SK-N-SH (cell line): ENCODE measurements at regions not wholly inside any gene's neighbourhood (a gene's known extent, or its start where the extent isn't known, plus 50 kb on each side); places are given as distances from the start of the nearest gene placed in this dataset.

ENCODE experiments used
- MEF2A ChIP-seq: IDR thresholded peaks from 2 replicates; pipeline ENCODE4 v1.4.0; 2012; ENCODE audit warnings: low read depth, borderline replicate concordance
- USF2 ChIP-seq: fragments of 150-350 bp; IDR thresholded peaks from 2 replicates; pipeline ENCODE4 v1.6.1; 2017; ENCODE audit warnings: antibody characterized with exemption, low read length, low read depth, borderline replicate concordance
- TF ChIP-seq, protein P1 (sequence below): IDR thresholded peaks from 2 replicates; pipeline ENCODE4 v1.6.1; 2012; ENCODE audit warnings: mild to moderate bottlenecking, low read depth, low read length, moderate library complexity
- TF ChIP-seq, protein P2 (sequence below): fragments of 200-600 bp; sonication (generic); IDR thresholded peaks from 2 replicates; pipeline ENCODE4 v1.6.1; 2017; ENCODE audit warnings: antibody characterized with exemption, mild to moderate bottlenecking, moderate library complexity

GRCh38 chr17:71505200-71505599 lies 615.6 kb upstream of the SOX9 start:
- TF ChIP-seq, protein P1, sequence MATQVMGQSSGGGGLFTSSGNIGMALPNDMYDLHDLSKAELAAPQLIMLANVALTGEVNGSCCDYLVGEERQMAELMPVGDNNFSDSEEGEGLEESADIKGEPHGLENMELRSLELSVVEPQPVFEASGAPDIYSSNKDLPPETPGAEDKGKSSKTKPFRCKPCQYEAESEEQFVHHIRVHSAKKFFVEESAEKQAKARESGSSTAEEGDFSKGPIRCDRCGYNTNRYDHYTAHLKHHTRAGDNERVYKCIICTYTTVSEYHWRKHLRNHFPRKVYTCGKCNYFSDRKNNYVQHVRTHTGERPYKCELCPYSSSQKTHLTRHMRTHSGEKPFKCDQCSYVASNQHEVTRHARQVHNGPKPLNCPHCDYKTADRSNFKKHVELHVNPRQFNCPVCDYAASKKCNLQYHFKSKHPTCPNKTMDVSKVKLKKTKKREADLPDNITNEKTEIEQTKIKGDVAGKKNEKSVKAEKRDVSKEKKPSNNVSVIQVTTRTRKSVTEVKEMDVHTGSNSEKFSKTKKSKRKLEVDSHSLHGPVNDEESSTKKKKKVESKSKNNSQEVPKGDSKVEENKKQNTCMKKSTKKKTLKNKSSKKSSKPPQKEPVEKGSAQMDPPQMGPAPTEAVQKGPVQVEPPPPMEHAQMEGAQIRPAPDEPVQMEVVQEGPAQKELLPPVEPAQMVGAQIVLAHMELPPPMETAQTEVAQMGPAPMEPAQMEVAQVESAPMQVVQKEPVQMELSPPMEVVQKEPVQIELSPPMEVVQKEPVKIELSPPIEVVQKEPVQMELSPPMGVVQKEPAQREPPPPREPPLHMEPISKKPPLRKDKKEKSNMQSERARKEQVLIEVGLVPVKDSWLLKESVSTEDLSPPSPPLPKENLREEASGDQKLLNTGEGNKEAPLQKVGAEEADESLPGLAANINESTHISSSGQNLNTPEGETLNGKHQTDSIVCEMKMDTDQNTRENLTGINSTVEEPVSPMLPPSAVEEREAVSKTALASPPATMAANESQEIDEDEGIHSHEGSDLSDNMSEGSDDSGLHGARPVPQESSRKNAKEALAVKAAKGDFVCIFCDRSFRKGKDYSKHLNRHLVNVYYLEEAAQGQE: 0 out of 2 replicates have a peak, but pooled peaks have one; percentile 15
- TF ChIP-seq, protein P2, sequence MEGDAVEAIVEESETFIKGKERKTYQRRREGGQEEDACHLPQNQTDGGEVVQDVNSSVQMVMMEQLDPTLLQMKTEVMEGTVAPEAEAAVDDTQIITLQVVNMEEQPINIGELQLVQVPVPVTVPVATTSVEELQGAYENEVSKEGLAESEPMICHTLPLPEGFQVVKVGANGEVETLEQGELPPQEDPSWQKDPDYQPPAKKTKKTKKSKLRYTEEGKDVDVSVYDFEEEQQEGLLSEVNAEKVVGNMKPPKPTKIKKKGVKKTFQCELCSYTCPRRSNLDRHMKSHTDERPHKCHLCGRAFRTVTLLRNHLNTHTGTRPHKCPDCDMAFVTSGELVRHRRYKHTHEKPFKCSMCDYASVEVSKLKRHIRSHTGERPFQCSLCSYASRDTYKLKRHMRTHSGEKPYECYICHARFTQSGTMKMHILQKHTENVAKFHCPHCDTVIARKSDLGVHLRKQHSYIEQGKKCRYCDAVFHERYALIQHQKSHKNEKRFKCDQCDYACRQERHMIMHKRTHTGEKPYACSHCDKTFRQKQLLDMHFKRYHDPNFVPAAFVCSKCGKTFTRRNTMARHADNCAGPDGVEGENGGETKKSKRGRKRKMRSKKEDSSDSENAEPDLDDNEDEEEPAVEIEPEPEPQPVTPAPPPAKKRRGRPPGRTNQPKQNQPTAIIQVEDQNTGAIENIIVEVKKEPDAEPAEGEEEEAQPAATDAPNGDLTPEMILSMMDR: no peak
- 0 out of 2 replicates have a peak, but pooled peaks have one; percentile 28 for TF ChIP-seq MEF2A
- no peak for TF ChIP-seq USF2
